Frontal cortex (tissue), 3 donors: ENCODE measurements at regions not wholly inside any gene's neighbourhood (a gene's known extent, or its start where the extent isn't known, plus 50 kb on each side); places are given as distances from the start of the nearest gene placed in this dataset.

Experiments
- DNase-seq, 2 donors: peaks; one replicate each; pipeline ENCODE4 v3.0.0; 2012; ENCODE audit warnings: low spot score in 2 of 2
- FAIRE-seq: peaks from 2 replicates; lab custom pipeline; 2012; peaks lifted over from hg19 to GRCh38; lab: Jason Lieb, UNC
- donor health status: control.
- donor health status: control.
- donor health status: control.

DNA sequence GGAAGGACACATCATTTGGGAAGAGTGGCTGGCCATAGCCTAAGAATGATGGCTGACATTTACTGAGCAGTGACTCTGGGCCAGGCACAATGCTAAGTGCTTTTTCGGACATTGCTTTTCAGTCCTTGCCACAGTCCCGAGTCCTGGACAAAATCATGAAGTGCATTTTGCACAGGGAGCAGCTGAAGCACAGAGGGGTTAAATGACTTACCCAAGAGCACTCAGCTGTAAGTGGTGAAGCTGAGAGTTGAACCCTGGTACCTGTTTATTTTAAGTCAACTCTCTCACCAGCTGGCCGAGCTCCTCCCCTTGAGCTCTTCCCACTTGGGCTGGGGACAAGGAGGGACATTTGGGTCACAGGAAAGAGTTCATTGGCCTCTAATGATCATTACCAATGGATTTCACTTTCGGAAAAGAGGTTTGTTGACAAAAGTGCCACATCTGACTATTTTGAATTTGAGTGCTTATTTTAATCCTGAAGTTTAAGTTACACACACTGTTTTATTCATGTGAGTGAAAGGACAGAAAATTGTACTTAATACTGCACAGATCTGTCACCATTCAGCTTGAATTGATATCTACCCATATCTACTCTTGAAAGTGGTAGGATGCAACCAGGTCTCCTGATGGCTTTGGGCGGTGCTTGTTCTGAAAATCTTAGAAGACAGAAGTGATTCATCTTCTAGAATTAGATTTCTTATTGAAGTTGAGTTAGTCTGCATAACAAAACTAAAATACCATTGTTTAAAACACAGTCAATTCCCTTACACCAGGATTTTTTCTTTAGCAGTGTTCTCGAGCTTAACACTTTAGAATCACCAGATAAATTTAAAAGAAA is 368.7 kb upstream of the PROK2 start:
- no peak for FAIRE-seq
- DNase-seq: no peak

DNA sequence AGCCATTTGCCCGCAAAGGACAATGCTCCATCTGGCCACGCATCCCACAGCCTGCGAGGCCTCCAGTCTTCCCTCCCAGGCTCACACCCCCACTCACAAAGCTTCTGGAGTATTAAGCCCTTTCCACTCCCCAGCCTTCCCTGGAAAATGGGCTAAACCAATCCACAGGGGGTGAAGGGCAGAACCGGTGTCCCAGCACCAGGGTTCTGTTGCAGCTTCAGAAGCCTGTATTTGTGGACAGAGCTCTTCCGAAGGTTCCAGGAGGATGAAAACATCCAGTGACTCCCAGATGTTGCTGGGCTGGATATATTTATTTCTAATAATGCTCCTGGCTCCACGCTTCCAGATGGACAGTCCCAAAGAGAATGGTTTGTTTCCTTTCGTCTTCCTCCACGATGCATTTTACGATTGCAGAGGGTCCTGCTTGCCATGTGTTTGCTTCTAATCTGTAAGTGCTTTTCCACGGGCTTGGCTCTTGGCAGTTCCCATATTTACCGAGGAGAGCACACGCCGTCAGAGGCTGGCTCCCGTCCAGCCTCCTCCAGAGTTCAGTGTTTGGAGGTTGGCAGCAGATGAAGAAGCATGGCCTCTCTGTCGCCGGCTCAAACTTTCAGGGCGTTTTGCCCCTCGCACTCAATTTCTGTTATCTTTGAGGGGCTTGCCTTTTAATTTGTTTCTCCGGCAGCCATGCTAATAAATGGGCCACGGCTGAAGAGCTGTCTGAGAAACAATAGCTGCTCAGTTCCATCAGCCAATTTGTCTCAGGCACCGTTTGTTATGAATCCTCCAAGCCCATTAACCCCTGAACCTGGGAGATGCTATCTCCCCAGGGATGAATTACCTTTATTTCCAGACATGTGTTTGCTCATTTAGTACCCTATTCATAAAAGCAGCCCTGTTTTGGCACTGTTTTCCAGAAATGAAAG is 367.9 kb upstream of the PROK2 start:
- peak in 1 of 2 donors; percentile 48 for DNase-seq
- no peak for FAIRE-seq

DNA sequence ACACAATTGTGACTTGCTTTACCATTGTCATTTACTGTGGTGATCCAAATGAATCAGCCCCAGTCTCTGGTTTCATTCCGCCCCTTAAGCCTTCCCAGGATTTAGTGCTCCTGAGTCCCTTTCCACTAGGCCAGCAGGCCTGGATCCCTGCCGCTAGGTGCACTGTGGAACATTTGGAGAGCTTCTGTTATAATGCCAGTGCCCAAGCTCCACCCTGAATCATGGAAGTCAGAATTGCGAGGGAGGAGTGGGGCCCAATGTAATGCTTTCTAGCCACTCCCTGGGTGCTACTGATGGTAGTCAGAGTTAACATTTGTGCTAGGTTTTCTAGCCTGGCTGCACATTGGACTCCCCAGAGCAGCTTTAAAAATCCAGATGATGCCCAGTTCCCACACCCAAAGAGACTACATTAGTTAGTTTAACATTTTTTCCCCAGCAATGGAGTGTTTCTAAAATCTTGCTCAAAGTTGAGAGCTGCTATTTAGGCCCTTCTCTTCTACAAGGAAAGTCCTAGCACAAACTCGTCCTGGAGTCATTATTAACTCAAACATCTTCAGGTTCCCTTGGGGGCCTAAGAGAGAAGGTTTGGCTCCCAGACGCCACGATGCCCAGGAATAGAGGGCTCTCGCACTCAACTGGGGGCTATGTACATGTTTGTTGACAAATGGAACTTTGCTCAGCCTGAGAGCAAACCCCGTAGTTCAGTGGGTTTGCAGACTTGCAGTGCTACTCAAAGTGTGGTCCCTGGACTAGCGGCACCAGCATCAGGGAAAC is 366.7 kb upstream of the PROK2 start:
- no peak for DNase-seq
- FAIRE-seq: no peak

DNA sequence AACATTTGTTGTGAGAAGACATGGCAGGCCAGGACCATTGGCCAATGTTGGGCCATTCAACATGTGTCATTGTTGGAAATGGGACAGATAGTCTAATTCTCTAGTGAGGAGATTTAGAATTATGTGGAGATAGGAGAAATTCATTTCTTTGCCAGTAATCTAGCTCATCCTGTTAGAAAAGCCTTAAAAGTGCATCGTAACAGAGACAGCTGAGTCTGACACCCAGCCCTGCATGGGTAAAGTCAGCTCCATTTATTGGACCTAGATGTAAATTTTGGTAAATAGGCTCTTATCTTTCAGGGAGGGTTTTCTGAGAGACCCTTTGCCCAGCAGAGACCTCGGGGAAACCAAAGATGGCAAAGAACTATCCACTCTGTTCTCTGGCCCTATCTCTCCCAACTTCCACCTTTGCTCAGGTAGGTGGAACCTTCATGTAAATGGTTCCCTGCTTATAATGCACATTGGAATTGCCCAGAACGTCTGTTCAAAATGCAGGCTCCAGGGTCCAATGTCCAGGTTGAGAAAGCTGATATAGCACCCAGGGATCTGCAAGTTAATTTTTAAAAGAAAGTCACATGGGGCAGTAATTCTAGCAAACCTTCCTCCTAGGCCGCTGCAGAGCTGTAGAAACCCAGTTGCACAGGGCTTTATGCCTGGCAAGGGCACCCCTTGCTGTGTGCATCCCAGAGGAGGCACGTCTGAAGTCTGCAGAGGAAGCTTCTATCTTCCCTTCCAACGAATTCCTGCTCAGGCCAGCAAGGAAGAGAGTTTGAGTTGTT is 365.9 kb upstream of the PROK2 start:
- FAIRE-seq: no peak

DNA sequence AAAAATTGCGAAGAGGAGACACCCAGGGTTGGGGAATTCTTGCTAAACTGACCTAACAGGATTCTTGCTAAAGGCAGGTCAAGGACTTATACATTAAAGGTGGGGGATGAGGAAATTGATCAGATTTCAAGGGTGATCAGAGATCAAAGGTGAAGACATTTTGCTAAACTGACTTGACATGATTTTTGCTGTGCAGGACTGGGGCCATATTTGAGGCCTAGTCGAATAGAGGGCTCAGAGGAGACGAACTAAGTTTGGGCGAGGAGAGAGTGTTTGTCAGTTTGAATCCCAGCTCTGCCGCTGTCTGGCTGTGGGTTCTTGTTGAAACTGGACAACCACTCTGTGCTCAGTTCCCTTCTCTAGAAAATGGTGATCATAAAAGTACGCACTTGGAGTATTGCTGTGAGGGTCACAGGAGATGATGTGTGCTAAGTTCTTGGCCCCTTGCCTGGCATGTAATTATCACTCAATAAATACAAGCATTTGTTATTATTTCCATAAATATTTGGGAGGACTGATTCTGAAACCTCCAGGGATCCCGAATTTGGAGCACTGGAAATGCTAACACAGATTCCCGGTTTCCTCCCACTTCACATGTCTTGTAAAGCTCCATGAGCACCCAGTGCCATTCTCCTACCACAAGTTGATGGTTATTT is 364.8 kb upstream of the PROK2 start:
- FAIRE-seq (no peak), DNase-seq (no peak)

More for the DNA sequence above, 365.9 kb upstream of the PROK2 start:
- DNase-seq: no peak

DNA sequence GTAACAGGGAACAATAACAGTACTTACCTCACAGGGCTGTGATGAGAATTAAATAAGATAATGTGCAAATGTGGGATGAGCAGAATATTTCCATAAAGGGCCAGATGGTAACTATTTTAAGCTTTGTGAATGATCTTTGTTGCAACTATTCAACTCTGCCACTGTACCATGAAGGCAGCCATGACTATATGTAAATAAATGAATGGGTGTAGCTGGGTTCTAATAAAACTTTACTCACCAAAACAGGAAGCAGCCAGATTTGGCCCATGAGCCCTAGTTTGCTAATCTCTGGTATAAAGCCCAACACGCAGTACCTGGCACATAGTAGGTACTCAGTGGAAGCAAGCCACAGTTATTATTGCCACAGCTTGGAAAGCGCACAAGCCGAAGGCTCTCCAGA is 362.7 kb upstream of the PROK2 start:
- FAIRE-seq (no peak), DNase-seq (no peak)

DNA sequence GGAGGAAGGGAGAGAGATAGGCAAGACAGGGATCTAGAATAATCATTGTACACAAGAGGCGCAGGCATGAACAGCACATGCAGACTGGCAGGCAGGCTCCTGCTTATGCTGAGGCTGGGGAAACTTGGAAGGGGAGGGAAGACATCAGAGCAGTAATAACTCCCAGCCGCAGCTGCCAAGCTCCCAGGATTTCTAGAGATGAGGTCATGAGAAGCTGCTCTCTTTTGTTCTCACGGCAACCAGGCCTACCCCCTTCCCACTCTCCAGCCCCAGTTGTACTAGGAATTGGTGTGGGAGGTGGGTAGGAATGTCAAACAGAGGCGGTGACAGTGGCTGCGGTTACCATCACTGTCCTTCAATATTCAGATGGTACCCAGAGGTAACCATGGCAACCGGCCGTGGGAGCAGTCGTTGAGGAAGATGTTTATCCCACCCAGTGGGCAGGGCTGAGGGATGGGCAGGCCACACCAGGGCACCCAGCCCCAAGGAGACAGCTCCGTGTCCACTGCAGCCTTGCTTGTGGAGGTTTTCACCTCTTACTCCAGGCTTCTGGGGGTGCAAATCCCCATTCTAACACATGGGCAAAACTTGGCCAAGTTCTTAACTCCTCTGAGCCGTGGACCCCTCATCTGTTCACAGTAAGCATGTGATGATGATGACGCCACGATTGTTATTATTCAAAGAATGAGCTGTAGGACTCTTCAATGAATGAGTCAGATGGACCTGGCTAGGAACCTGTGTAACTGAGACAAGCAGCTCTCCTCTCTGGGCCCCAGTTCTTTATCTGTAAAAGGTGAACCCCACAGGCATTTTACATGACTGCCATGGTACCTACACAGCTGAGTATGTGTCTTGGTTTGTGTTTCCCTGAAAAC is 360.8 kb upstream of the PROK2 start:
- peak in 1 of 2 donors; percentile 33 for DNase-seq
- FAIRE-seq: no peak

DNA sequence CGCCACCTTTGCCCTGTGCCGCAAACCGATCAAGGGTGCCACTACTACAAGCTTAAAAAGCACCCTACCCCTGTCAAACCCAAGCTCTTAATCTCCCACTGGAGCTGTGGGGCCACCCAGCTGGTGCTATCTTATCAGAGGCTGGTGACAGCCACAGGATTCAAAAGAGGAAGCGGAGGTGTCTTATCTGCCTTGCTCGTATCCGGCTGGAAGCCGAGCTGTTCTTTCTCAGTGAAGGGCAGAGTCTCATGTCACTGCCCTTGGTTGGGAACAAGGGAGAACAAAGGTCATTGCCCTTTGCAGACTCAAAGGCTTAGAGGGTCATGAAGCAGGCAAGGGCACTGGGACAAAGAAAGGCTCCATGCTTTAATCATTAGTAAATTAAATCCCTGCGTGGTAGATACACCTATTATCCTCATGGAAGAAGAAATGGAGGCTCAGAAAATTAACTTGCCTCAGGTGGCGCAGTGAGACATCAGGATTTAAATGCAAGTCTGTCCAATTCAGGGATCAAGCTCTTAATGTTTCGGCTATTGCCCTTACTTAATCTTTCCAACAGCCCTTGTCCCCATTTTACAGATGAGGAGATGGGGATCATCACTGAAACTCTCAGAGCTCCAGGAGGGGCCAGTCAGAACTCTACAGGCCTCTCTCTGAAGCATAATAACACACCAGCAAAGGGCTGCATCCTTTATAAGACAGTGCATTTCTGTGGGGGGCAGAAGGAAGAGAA is 360.0 kb upstream of the PROK2 start:
- no peak for FAIRE-seq
- no peak for DNase-seq

DNA sequence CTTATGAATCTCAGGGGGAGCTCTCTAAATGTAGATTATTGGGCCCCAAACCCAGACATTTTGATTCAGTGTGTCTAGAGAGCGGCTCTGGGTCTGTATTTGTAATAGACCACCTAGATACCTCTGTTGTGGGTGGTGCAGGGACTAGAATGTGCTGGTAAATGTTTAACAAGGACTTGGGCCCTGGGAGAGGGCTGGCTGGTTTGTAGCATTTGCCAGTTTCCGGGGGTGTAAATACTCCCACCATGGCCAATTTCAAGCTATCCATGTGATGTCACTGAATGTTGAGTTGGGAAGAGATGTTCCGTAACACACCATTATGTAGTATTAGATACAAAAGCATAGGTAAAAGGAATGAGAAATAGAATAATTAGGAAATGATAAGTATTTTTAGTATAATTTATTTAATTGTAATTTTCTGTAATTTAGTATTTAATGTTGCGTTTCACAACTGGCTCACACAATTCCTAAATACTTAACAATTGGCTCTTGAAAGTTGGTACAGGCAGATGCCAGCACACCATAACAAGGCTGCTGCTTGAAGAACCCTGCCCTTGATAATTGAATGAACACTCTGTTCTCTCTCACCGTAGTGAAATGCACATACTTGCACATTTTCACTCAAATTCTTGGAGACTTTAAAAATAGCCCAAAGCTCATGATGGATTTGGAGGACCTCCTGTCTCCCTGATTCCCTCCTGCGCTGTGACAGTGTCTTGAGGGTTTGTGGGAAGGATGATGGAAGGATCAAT is 359.2 kb upstream of the PROK2 start:
- DNase-seq (no peak), FAIRE-seq (peak; percentile 50)

DNA sequence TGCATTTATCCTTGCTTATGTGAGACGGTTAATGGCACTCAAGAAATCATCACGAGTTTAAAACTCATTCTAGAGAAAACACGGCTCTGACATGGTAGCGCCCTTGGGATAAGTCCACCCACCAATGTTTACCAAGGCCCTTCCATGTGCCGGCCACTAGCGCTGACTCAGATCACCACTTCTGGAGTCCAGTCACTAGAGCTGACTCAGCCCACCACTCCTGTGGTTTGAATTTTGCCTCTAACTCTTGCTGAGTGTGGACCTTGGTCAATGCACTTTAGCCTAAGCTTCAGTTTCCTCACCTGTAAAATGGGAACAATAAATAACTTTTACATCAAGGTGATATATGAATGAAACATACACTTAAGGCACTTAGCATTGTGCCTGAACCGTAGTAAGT is 358.4 kb upstream of the PROK2 start:
- no peak for DNase-seq
- FAIRE-seq: no peak

DNA sequence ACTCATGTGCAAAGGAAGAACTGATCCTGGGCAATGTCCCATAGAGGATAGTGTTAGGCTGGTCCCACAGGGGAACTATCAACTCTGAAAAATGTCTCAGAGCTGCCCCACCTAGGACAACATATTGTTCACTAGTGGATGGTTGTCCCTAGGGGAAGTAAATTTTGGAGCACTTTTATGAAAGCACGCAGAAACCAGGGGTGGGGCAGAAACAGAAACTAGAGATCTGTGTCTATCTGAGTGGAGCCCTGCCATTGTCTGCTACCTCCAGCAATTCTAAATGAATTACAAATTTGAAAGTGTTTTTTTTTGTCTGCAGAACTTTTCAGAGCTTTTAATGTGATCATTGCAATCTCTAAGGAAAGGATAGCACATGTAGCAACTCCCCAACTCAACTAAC is 357.1 kb upstream of the PROK2 start:
- FAIRE-seq (no peak), DNase-seq (no peak)

DNA sequence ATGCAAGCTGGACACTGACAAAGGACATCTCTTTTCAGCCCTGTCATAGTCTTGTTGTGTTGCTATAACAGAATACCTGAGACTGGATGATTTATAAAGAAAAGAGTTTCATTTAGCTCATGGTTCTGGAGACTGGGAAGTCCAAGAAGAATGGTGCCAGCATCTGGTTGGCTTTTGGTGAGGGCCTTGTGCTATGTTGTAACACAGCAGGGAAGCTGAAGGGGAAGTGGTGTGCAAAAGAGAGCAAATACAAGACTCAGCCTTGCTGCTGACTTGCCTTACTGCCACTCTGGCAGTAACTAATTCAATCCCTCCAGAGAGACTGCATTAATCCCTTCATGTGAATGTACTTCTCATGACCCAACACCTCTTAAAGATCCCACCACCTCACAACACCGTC is 356.3 kb upstream of the PROK2 start:
- no peak for DNase-seq
- FAIRE-seq: no peak

DNA sequence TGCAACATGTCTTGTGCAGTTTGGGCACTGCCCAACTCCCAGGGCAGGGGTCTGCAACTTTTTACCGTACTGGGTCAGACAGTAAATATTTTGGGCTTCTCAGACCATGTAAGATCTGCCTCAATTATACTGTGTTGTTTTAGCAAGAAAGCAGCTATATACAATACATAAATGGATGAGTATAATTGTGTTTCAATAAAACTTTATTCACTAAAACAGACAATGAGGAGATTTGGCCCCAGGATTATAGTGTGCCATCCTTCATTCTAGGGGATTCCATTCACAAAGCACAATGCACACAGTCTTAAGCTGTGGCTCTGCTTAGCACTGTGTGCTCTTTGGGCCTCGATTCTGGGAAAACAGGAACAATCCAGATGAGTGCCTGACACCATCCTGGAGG is 354.4 kb upstream of the PROK2 start:
- DNase-seq (no peak), FAIRE-seq (no peak)

DNA sequence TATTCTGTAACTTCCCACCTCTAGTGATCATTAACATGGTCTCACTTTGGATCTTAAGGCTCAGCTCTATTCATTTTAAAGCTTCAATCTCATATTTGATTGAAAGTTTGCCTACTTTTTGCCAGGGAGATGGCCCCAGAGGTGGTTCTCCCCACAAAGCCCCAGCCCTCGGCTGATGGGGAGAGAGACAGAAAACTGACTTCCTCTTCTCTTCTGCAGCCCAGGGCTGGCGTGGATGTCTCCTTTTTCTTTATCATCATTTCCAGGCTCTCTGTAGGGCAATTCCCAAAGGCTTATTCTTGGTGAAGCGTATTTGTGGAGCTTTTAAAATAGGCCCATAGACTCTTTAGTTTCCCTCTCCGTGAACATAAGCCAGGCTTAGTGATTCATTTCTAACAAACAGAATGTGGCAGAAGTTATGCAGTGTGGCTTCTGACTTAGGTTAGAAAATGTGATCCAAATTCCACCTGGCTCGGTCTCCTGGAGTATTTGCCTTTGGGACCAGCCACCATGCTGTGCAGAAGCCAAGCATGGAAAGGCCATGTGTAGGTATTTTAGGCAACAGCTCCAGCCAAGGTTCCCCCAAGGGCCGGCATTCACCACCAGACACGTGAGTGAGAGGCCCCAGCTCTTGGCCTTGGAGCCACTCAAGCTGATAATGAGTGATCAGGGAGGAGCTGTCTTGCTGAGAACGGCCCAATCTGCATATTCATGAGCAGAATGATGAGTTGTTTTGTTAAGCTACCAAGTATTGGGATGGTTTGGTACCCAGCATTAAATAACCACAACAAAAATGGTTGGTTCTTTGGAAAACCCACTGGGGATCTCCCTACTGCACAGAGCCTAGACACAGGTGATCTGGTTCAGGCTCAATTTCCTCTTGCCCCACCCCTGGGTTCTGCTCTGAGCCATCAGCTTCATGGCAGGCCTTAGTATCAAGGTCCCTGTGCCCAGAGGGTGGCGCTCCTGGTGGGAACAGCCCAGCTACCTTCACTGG is 353.2 kb upstream of the PROK2 start:
- no peak for DNase-seq
- FAIRE-seq: no peak

DNA sequence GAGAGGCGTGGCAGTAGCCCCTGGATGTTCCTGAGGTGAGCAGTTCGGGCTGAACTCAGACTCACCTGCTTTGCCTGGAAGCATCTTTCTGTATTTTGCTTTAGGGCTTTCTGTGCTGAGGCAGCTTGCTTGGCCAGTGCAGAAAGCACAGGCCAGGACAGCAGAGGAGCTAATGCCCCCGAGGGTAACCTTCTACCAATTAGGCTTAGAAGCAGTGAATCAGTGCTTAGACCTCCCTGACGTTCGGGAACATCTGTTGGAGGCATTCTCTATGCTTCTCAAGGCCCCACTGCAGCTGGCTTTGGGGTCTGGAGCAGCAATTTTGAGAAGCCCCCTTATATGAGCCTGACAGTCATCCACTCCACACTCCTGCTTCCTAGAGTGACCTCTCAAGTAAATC is 350.7 kb upstream of the PROK2 start:
- DNase-seq (no peak), FAIRE-seq (no peak)
